CD4-positive, alpha-beta T cell (primary cell): ENCODE measurements at regions not wholly inside any gene's neighbourhood (a gene's known extent, or its start where the extent isn't known, plus 50 kb on each side); places are given as distances from the start of the nearest gene placed in this dataset.

Experiments used
- ATAC-seq: fragments of 200-7000 bp; cut with Tn5 transposase; one replicate; pipeline ENCODE4 v1.10.0; 2022; ENCODE audit warnings: mild to moderate bottlenecking; ENCODE audit not compliant: poor library complexity
- CTCF ChIA-PET: fragments of 350-600 bp; sonication (Branson Sonifier 250); formaldehyde crosslinking; loops from one replicate; lab custom pipeline; 2021; ENCODE audit warnings: antibody characterized with exemption, inconsistent platforms; lab: Charles Lee
- POLR2A ChIA-PET: fragments of 350-600 bp; sonication (Branson Sonifier 250); formaldehyde crosslinking; loops from one replicate; lab custom pipeline; 2021; ENCODE audit warnings: antibody characterized with exemption, inconsistent platforms; lab: Charles Lee
- DNase-seq, 14 experiments: peaks; one replicate each; pipeline ENCODE4 v3.0.0-alpha.2; 2013 to 2020; ENCODE audit warnings: mixed read lengths in 2 of 14
- H3K27ac ChIP-seq, 2 donors: one replicate each; pipeline versions ENCODE4 v1.5.1 to v1.7.0; 2013; ENCODE audit warnings: low read length in 2 of 2, low read depth in 1 of 2, mild to moderate bottlenecking in 1 of 2
- H3K27me3 ChIP-seq, 2 experiments: 1 replicate in 1 of 2; 2 replicates in 1 of 2; pipeline versions ENCODE4 v1.6.1 to v1.7.0; 2013; ENCODE audit warnings: low read length in 2 of 2, control low read depth in 1 of 2, mild to moderate bottlenecking in 1 of 2, moderate library complexity in 1 of 2; ENCODE audit not compliant: insufficient read depth in 2 of 2, control insufficient read depth in 1 of 2
- H3K36me3 ChIP-seq: one replicate; pipeline ENCODE4 v1.6.1; 2013; ENCODE audit warnings: low read length, control low read depth; ENCODE audit not compliant: insufficient read depth
- H3K4me1 ChIP-seq: one replicate; pipeline ENCODE4 v1.6.1; 2013; ENCODE audit warnings: low read length, control low read depth; ENCODE audit not compliant: insufficient read depth
- H3K4me3 ChIP-seq: one replicate; pipeline ENCODE4 v1.5.1; 2013; ENCODE audit warnings: mild to moderate bottlenecking, low read length, moderate library complexity
- H3K9me3 ChIP-seq, 2 experiments: 1 replicate in 1 of 2; 2 replicates in 1 of 2; pipeline versions ENCODE4 v1.6.1 to v1.7.0; 2013; ENCODE audit warnings: low read length in 2 of 2, mild to moderate bottlenecking in 2 of 2, control low read depth in 1 of 2, moderate library complexity in 1 of 2; ENCODE audit not compliant: control insufficient read depth in 1 of 2, insufficient read depth in 1 of 2
- H3K27ac Mint-ChIP-seq: one replicate; pipeline ENCODE4 v1.8.0; 2020; ENCODE audit warnings: mixed read lengths
- H3K27me3 Mint-ChIP-seq: one replicate; pipeline ENCODE4 v1.8.0; 2021; ENCODE audit warnings: mixed read lengths
- H3K36me3 Mint-ChIP-seq: one replicate; pipeline ENCODE4 v1.8.0; 2021; ENCODE audit warnings: low read depth, mixed read lengths
- H3K4me1 Mint-ChIP-seq: one replicate; pipeline ENCODE4 v1.8.0; 2021; ENCODE audit warnings: low read depth, mixed read lengths
- H3K4me3 Mint-ChIP-seq: one replicate; pipeline ENCODE4 v1.8.0; 2020; ENCODE audit warnings: mild to moderate bottlenecking, mixed read lengths
- H3K9me3 Mint-ChIP-seq: one replicate; pipeline ENCODE4 v1.8.0; 2020; ENCODE audit warnings: mixed read lengths
- intact Hi-C, 2 experiments: fragments of 100-400 bp; cut with DNase I in 1 of 2; cut with micrococcal nuclease in 1 of 2; formaldehyde crosslinking; loops; one replicate each; pipeline versions ENCODE4 v1.15.1 to v1.9.0; 2023 to 2025; cut with DNase I, micrococcal nuclease
- TF ChIP-seq, protein P1 (sequence below): fragments of 200-600 bp; IDR thresholded peaks from one replicate; pipeline ENCODE4 v1.8.0; 2022; ENCODE audit warnings: antibody characterized with exemption, mild to moderate bottlenecking

- Mint-ChIP-seq H3K9me3 (no peaks in the 10 kb centered on the region), H3K4me1 (no peaks in the 10 kb centered on the region), H3K36me3 (no peaks in the 10 kb centered on the region), H3K4me3 (no peak overlapping the region), H3K27ac (no peak overlapping the region), H3K27me3 (peaks cover 24% of the 10 kb centered on the region)
- ChIA-PET CTCF (no interaction called here), POLR2A (no interaction called here)
- TF ChIP-seq, protein P1, sequence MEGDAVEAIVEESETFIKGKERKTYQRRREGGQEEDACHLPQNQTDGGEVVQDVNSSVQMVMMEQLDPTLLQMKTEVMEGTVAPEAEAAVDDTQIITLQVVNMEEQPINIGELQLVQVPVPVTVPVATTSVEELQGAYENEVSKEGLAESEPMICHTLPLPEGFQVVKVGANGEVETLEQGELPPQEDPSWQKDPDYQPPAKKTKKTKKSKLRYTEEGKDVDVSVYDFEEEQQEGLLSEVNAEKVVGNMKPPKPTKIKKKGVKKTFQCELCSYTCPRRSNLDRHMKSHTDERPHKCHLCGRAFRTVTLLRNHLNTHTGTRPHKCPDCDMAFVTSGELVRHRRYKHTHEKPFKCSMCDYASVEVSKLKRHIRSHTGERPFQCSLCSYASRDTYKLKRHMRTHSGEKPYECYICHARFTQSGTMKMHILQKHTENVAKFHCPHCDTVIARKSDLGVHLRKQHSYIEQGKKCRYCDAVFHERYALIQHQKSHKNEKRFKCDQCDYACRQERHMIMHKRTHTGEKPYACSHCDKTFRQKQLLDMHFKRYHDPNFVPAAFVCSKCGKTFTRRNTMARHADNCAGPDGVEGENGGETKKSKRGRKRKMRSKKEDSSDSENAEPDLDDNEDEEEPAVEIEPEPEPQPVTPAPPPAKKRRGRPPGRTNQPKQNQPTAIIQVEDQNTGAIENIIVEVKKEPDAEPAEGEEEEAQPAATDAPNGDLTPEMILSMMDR: no peak
- DNase-seq (no peak), ATAC-seq (no peak)
- no peaks in the 10 kb centered on the region for H3K36me3 ChIP-seq
- H3K9me3 ChIP-seq: no peaks in the 10 kb centered on the region
- H3K27ac ChIP-seq: no peak overlapping the region
- no peaks in the 10 kb centered on the region for H3K27me3 ChIP-seq
- no peaks in the 10 kb centered on the region for H3K4me1 ChIP-seq
- intact Hi-C loops: no loop called here
- no peak overlapping the region for H3K4me3 ChIP-seq
These were observed 116.7 kb downstream of the MED10 start for GRCh38 chr5:6261668-6262067.

GRCh38 chr5:6261256-6261655, 117.1 kb downstream of the MED10 start:
- H3K36me3 Mint-ChIP-seq: no peaks in the 10 kb centered on the region
- intact Hi-C loops: no loop called here
- no peak overlapping the region for H3K27ac ChIP-seq

GRCh38 chr5:6260846-6261245, 117.5 kb downstream of the MED10 start:
- Histone ChIP-seq H3K4me3 (no peak overlapping the region), H3K9me3 (no peaks in the 10 kb centered on the region), H3K27ac (no peak overlapping the region), H3K27me3 (no peaks in the 10 kb centered on the region), H3K4me1 (no peaks in the 10 kb centered on the region), H3K36me3 (no peaks in the 10 kb centered on the region)
- Mint-ChIP-seq H3K4me3 (no peak overlapping the region), H3K27me3 (peaks cover 24% of the 10 kb centered on the region), H3K36me3 (no peaks in the 10 kb centered on the region), H3K9me3 (no peaks in the 10 kb centered on the region), H3K4me1 (no peaks in the 10 kb centered on the region), H3K27ac (no peak overlapping the region)
- CTCF ChIA-PET: no interaction called here
- POLR2A ChIA-PET: no interaction called here
- intact Hi-C loops: no loop called here
- ATAC-seq (no peak), DNase-seq (no peak)
- TF ChIP-seq, protein P1: no peak

More at GRCh38 chr5:6261256-6261655, 117.1 kb downstream of the MED10 start:
- Histone ChIP-seq H3K9me3 (no peaks in the 10 kb centered on the region), H3K27me3 (no peaks in the 10 kb centered on the region), H3K4me3 (no peak overlapping the region), H3K36me3 (no peaks in the 10 kb centered on the region), H3K4me1 (no peaks in the 10 kb centered on the region)
- Mint-ChIP-seq H3K27ac (no peak overlapping the region), H3K4me1 (no peaks in the 10 kb centered on the region), H3K27me3 (peaks cover 24% of the 10 kb centered on the region), H3K9me3 (no peaks in the 10 kb centered on the region), H3K4me3 (no peak overlapping the region)
- ChIA-PET POLR2A (no interaction called here), CTCF (no interaction called here)
- DNase-seq (no peak), ATAC-seq (no peak)
- TF ChIP-seq, protein P1: no peak
